Neutrophil (primary cell): ENCODE measurements at regions not wholly inside any gene's neighbourhood (a gene's known extent, or its start where the extent isn't known, plus 50 kb on each side); places are given as distances from the start of the nearest gene placed in this dataset.

ENCODE experiments used
- H3K27ac ChIP-seq: fragments of 200-600 bp; sonication (generic); 2 replicates; pipeline ENCODE4 v1.5.1; 2016; ENCODE audit warnings: mild to moderate bottlenecking, moderate library complexity
- H3K27me3 ChIP-seq: fragments of 200-600 bp; sonication (generic); 2 replicates; pipeline ENCODE4 v1.6.0; 2016; ENCODE audit warnings: mild to moderate bottlenecking
- H3K36me3 ChIP-seq: fragments of 200-600 bp; sonication (generic); 2 replicates; pipeline ENCODE4 v1.5.1; 2017
- H3K4me1 ChIP-seq, 2 experiments: fragments of 200-600 bp in 1 of 2; sonication (generic) in 1 of 2; 1 replicate in 1 of 2; 2 replicates in 1 of 2; pipeline versions ENCODE4 v1.5.1 to v1.6.1; 2013 to 2016; ENCODE audit warnings: low read depth in 1 of 2, low read length in 1 of 2, mild to moderate bottlenecking in 1 of 2, moderate library complexity in 1 of 2; ENCODE audit not compliant: control insufficient read depth in 1 of 2, insufficient read depth in 1 of 2
- H3K4me3 ChIP-seq, 2 experiments: fragments of 200-600 bp in 1 of 2; sonication (generic) in 1 of 2; 1 replicate in 1 of 2; 2 replicates in 1 of 2; pipeline ENCODE4 v1.5.1; 2013 to 2016; ENCODE audit warnings: low read depth in 1 of 2, low read length in 1 of 2, mild to moderate bottlenecking in 1 of 2, moderate library complexity in 1 of 2
- H3K9me3 ChIP-seq: fragments of 200-600 bp; sonication (generic); 2 replicates; pipeline ENCODE4 v1.5.1; 2016
- TF ChIP-seq, protein P1 (sequence below): fragments of 200-600 bp; sonication (generic); IDR thresholded peaks from 2 replicates; pipeline ENCODE4 v1.5.1; 2016; ENCODE audit warnings: antibody characterized with exemption

DNA sequence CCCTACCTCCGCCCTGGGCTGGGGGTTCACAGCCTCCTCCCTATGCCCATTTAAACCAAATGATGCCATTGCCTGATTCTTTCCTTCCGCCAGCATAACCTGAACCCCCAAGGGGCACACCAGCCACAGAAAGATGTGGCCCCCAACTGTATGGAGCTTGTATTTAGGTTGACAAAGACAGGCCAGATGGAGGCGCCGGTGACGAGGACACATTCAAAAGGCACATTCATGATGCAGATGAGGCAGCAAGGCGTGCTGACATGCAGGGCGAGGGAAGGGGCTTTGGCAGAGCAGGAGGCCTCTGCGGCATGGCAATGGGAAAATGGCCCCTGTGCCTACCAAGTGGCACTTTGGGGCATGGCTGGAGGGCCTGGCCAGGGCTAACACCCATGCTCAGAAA lies 112.2 kb downstream of the RFLNA start:
- Histone ChIP-seq H3K4me3 (no peak overlapping the region), H3K36me3 (peaks cover 13% of the 10 kb centered on the region), H3K4me1 (no peaks in the 10 kb centered on the region), H3K9me3 (no peaks in the 10 kb centered on the region), H3K27ac (no peak overlapping the region), H3K27me3 (no peaks in the 10 kb centered on the region)
- TF ChIP-seq, protein P1, sequence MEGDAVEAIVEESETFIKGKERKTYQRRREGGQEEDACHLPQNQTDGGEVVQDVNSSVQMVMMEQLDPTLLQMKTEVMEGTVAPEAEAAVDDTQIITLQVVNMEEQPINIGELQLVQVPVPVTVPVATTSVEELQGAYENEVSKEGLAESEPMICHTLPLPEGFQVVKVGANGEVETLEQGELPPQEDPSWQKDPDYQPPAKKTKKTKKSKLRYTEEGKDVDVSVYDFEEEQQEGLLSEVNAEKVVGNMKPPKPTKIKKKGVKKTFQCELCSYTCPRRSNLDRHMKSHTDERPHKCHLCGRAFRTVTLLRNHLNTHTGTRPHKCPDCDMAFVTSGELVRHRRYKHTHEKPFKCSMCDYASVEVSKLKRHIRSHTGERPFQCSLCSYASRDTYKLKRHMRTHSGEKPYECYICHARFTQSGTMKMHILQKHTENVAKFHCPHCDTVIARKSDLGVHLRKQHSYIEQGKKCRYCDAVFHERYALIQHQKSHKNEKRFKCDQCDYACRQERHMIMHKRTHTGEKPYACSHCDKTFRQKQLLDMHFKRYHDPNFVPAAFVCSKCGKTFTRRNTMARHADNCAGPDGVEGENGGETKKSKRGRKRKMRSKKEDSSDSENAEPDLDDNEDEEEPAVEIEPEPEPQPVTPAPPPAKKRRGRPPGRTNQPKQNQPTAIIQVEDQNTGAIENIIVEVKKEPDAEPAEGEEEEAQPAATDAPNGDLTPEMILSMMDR, result no peak

DNA sequence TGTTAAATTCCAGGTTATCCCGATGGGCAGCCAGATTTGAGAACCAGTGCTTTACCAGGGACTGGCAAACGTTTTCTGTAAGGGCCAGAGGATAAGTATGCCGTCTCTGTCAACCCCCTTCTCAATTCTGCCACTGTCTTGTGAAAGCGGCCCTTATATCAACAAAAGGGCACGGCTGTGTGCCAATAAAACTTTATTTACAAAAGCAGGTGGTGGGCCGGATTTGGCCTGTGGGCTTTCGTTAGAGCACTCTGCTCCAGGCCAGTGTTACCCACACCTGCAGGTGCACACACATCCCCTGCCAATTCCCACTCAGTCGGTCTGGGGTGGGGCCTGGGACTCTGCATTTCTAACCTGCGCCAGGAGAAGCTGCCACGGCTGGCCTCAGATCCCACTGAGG lies 111.2 kb downstream of the RFLNA start:
- no peaks in the 10 kb centered on the region for H3K4me1 ChIP-seq
- H3K27me3 ChIP-seq, result no peaks in the 10 kb centered on the region
- TF ChIP-seq, protein P1, result no peak
- no peaks in the 10 kb centered on the region for H3K9me3 ChIP-seq
- no peak overlapping the region for H3K27ac ChIP-seq
- H3K36me3 ChIP-seq, result peaks cover 23% of the 10 kb centered on the region
- no peak overlapping the region for H3K4me3 ChIP-seq

DNA sequence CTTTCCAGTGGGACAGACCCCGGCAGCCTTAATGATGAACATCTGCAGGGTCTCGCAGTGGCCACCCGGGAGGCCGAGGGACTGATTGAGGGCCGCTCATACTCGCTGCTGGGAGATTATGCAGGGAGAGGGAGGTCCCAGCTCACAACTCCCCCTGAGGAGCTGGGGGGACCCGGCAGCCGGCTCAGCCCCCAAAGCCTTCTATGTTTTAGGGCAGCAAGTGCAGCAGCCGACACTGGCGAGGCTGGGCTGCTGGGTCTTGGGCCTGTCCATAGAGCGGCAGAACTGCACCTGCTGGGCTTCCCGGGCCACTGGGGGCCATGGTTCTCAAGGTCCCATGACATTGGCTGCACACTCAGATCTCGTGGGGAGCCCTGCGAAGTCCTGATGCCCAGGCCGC lies 110.7 kb downstream of the RFLNA start:
- TF ChIP-seq, protein P1, result no peak
- Histone ChIP-seq H3K4me3 (no peak overlapping the region), H3K27ac (no peak overlapping the region), H3K36me3 (peaks cover 25% of the 10 kb centered on the region), H3K4me1 (no peaks in the 10 kb centered on the region), H3K27me3 (no peaks in the 10 kb centered on the region), H3K9me3 (no peaks in the 10 kb centered on the region)

DNA sequence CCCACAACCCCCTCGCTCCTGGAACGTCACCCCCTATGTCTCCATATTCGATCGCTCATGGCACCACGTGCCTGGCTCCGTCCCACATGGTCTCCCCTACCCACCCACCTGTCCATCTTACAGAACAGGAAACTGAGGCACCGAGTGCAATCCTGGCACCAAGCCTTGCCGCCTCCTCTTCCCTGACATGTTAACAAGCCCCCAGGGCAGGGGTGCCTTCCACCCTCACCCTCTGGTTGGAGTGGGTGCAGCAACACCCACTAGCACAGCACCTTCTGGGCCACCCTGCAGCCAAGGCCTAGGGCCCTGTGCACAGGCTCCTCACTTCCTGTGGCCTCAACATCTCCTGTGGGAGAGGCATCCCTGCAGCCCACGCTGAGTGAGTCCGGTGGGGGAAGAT lies 110.3 kb downstream of the RFLNA start:
- Histone ChIP-seq H3K4me3 (no peak overlapping the region), H3K36me3 (peaks cover 29% of the 10 kb centered on the region), H3K4me1 (no peaks in the 10 kb centered on the region), H3K9me3 (no peaks in the 10 kb centered on the region), H3K27me3 (no peaks in the 10 kb centered on the region), H3K27ac (no peak overlapping the region)
- TF ChIP-seq, protein P1, result no peak

DNA sequence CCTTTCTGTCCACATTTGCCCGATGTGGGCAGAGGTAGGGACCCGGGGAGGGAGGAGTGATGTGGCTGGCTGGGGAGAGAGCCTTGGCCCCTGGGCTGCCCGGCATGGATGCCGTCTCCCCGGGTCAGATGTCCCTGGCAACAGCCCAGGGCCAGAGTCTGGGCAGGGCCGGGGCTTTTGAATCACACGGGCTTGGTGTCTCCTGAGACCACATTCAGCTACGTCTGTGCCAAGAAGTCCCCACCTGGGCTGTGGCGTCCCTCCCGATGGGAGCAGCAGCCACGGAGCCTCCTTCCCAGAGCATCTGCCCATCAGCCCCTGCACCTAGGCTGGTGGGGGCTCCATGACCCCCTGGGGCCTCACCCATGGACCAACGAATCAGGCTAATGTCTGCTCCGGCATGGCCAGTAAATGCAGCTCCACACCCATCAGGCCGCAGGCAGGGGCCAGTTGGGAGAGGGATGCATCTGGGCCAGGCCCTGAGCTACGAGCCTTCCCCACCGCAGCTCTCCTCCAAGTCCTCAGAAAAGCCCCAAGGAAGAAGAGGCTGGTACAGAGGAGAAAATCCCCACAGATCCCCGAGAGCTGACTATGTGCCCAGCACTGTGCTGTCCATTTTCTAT lies 109.4 kb downstream of the RFLNA start:
- H3K27ac ChIP-seq, result no peak overlapping the region
- no peaks in the 10 kb centered on the region for H3K27me3 ChIP-seq
- peaks cover 32% of the 10 kb centered on the region for H3K36me3 ChIP-seq
- no peaks in the 10 kb centered on the region for H3K9me3 ChIP-seq
- TF ChIP-seq, protein P1, result no peak
- H3K4me1 ChIP-seq, result no peaks in the 10 kb centered on the region
- H3K4me3 ChIP-seq, result no peak overlapping the region
